H9 (cell line): ENCODE measurements at regions not wholly inside any gene's neighbourhood (a gene's known extent, or its start where the extent isn't known, plus 50 kb on each side); places are given as distances from the start of the nearest gene placed in this dataset.

Experiments used
- DNase-seq: peaks from one replicate; pipeline ENCODE4 v3.0.0-alpha.2; 2017
- H2AFZ ChIP-seq: one replicate; pipeline ENCODE4 v1.6.1; 2013; ENCODE audit warnings: mild to moderate bottlenecking, low read length, control low read depth, moderate library complexity
- H2AK5ac ChIP-seq: 2 replicates; pipeline ENCODE4 v1.6.1; 2013; ENCODE audit warnings: low read length, control low read depth, mixed read lengths; ENCODE audit not compliant: insufficient read length
- H2BK120ac ChIP-seq: one replicate; pipeline ENCODE4 v1.6.1; 2013; ENCODE audit warnings: low read depth, mild to moderate bottlenecking, low read length, control low read depth, inconsistent platforms; ENCODE audit not compliant: poor library complexity, severe bottlenecking
- H2BK12ac ChIP-seq: 2 replicates; pipeline ENCODE4 v1.6.1; 2013; ENCODE audit warnings: low read length, control low read depth, mixed read lengths, low read depth; ENCODE audit not compliant: insufficient read length
- H2BK15ac ChIP-seq: 2 replicates; pipeline ENCODE4 v1.6.1; 2013; ENCODE audit warnings: low read depth, low read length, control low read depth
- H2BK20ac ChIP-seq: one replicate; pipeline ENCODE4 v1.6.1; 2013; ENCODE audit warnings: low read depth, mild to moderate bottlenecking, low read length, control low read depth, inconsistent platforms; ENCODE audit not compliant: poor library complexity, severe bottlenecking
- H2BK5ac ChIP-seq: 2 replicates; pipeline ENCODE4 v1.6.1; 2013; ENCODE audit warnings: low read length, control low read depth, mixed read lengths; ENCODE audit not compliant: insufficient read length
- H3K14ac ChIP-seq: 2 replicates; pipeline ENCODE4 v1.6.1; 2013; ENCODE audit warnings: low read length, control low read depth; ENCODE audit not compliant: insufficient read depth
- H3K18ac ChIP-seq: 2 replicates; pipeline ENCODE4 v1.6.1; 2013; ENCODE audit warnings: low read depth, mild to moderate bottlenecking, mixed read lengths, low read length, control low read depth; ENCODE audit not compliant: insufficient read length
- H3K23ac ChIP-seq: 2 replicates; pipeline ENCODE4 v1.6.1; 2013; ENCODE audit warnings: low read length, control low read depth, mixed read lengths, low read depth; ENCODE audit not compliant: insufficient read length
- H3K23me2 ChIP-seq: 2 replicates; pipeline ENCODE4 v1.6.1; 2013; ENCODE audit warnings: low read depth, mild to moderate bottlenecking, mixed read lengths, low read length, control low read depth; ENCODE audit not compliant: insufficient read length, poor library complexity, severe bottlenecking
- H3K27ac ChIP-seq: 2 replicates; pipeline ENCODE4 v1.5.1; 2013; ENCODE audit warnings: low read length, control low read depth, mixed read lengths, low read depth; ENCODE audit not compliant: insufficient read length
- H3K27me3 ChIP-seq: 2 replicates; pipeline ENCODE4 v1.6.1; 2013; ENCODE audit warnings: low read length, control low read depth, inconsistent platforms; ENCODE audit not compliant: insufficient read depth
- H3K4ac ChIP-seq: 2 replicates; pipeline ENCODE4 v1.6.1; 2013; ENCODE audit warnings: low read depth, mild to moderate bottlenecking, control low read depth, inconsistent platforms, low read length, moderate library complexity
- H3K4me1 ChIP-seq: 2 replicates; pipeline ENCODE4 v1.6.1; 2013; ENCODE audit warnings: low read length, control low read depth, inconsistent platforms; ENCODE audit not compliant: insufficient read depth
- H3K4me2 ChIP-seq: 2 replicates; pipeline ENCODE4 v1.6.1; 2013; ENCODE audit warnings: low read length, control low read depth, mixed read lengths; ENCODE audit not compliant: insufficient read length, insufficient read depth
- H3K56ac ChIP-seq: 2 replicates; pipeline ENCODE4 v1.6.1; 2013; ENCODE audit warnings: low read depth, mild to moderate bottlenecking, mixed read lengths, low read length, control low read depth; ENCODE audit not compliant: insufficient read length
- H3K79me1 ChIP-seq: 2 replicates; pipeline ENCODE4 v1.6.1; 2013; ENCODE audit warnings: low read depth, mild to moderate bottlenecking, moderate library complexity, low read length, control low read depth, inconsistent platforms; ENCODE audit not compliant: insufficient read depth, poor library complexity, severe bottlenecking
- H3K79me2 ChIP-seq: 2 replicates; pipeline ENCODE4 v1.6.1; 2013; ENCODE audit warnings: low read length, control low read depth, inconsistent platforms; ENCODE audit not compliant: insufficient read depth
- H3K9ac ChIP-seq: 2 replicates; pipeline ENCODE4 v1.6.1; 2013; ENCODE audit warnings: low read length, control low read depth, mixed read lengths; ENCODE audit not compliant: insufficient read length; ENCODE audit errors: extremely low read depth
- H3K9me3 ChIP-seq: one replicate; pipeline ENCODE4 v1.6.1; 2013; ENCODE audit warnings: low read depth, low read length, inconsistent platforms; ENCODE audit not compliant: control insufficient read depth
- H3T11ph ChIP-seq: one replicate; pipeline ENCODE4 v1.6.1; 2013; ENCODE audit warnings: mild to moderate bottlenecking, low read length, control low read depth, inconsistent platforms
- H4K20me1 ChIP-seq: one replicate; pipeline ENCODE4 v1.6.1; 2013; ENCODE audit not compliant: control insufficient read depth, insufficient read length, insufficient read depth
- H4K5ac ChIP-seq: 2 replicates; pipeline ENCODE4 v1.6.1; 2013; ENCODE audit warnings: low read depth, mild to moderate bottlenecking, mixed read lengths, low read length, control low read depth; ENCODE audit not compliant: insufficient read length
- H4K8ac ChIP-seq: replicated peaks from 2 replicates; pipeline ENCODE4 v1.6.1; 2013; ENCODE audit warnings: low read length, control low read depth, mixed read lengths, low read depth; ENCODE audit not compliant: insufficient read length
- H4K91ac ChIP-seq: 2 replicates; pipeline ENCODE4 v1.6.1; 2013; ENCODE audit warnings: low read depth, mild to moderate bottlenecking, moderate library complexity, mixed read lengths, low read length, control low read depth; ENCODE audit not compliant: insufficient read length
- H3K27ac Mint-ChIP-seq, 3 experiments: 2 replicates in 2 of 3; 3 replicates in 1 of 3; pipeline ENCODE4 v1.8.0; 2020 to 2021; ENCODE audit warnings: mixed read lengths in 3 of 3, mild to moderate bottlenecking in 1 of 3, moderate library complexity in 1 of 3
- H3K27me3 Mint-ChIP-seq: 2 replicates; pipeline ENCODE4 v1.8.0; 2021; ENCODE audit warnings: low read depth, mild to moderate bottlenecking, moderate library complexity, mixed read lengths
- H3K36me3 Mint-ChIP-seq, 3 experiments: 2 replicates in 2 of 3; 3 replicates in 1 of 3; pipeline ENCODE4 v1.8.0; 2020 to 2021; ENCODE audit warnings: low read depth in 3 of 3, mixed read lengths in 3 of 3; ENCODE audit not compliant: insufficient read depth in 1 of 3
- H3K4me1 Mint-ChIP-seq, 2 experiments: 2 replicates each; pipeline ENCODE4 v1.8.0; 2020; ENCODE audit warnings: mixed read lengths in 2 of 2
- H3K4me3 Mint-ChIP-seq, 2 experiments: 2 replicates in 1 of 2; 3 replicates in 1 of 2; pipeline ENCODE4 v1.8.0; 2020 to 2021; ENCODE audit warnings: mild to moderate bottlenecking in 2 of 2, mixed read lengths in 2 of 2, moderate library complexity in 1 of 2
- H3K9me3 Mint-ChIP-seq, 2 experiments: 2 replicates in 1 of 2; 3 replicates in 1 of 2; pipeline ENCODE4 v1.8.0; 2020; ENCODE audit warnings: mild to moderate bottlenecking in 2 of 2, mixed read lengths in 2 of 2, moderate library complexity in 1 of 2
- CTCF ChIP-seq: fragments of 200-600 bp; sonication (generic); conservative IDR thresholded peaks from 3 replicates; pipeline ENCODE4 v1.8.0; 2021; ENCODE audit warnings: antibody characterized with exemption, mild to moderate bottlenecking
- WGBS: extraction: QIAGEN DNeasy Blood & Tissue Kit; methylation state at CpG from one replicate; pipeline ENCODE4 v1.1.7; 2013; ENCODE audit warnings: missing lambda C conversion rate, low lambda C conversion rate, mixed read lengths; ENCODE audit not compliant: insufficient read length; ENCODE audit errors: extremely low coverage; 5-methylcytosine and 5-hydroxymethylcytosine counted together

GRCh38 chr10:93254180-93254853 lies 180.6 kb downstream of the CYP26A1 start:
- no peaks in the 10 kb centered on the region for H3K79me2 ChIP-seq
- no peak overlapping the region for H4K8ac ChIP-seq
- no peaks in the 10 kb centered on the region for H3K23me2 ChIP-seq
- H3K18ac ChIP-seq, result no peak overlapping the region
- H2BK20ac ChIP-seq, result no peak overlapping the region
- H3K27me3 ChIP-seq, result no peaks in the 10 kb centered on the region
- Mint-ChIP-seq H3K27me3 (no peaks in the 10 kb centered on the region), H3K9me3 (no peaks in the 10 kb centered on the region; a peak in 1 of 5 replicates), H3K4me1 (peaks cover 16 to 26% of the 10 kb centered on the region in 2 experiments), H3K4me3 (no peak overlapping the region), H3K27ac (peak overlapping the region in 1 of 3 experiments; percentile 32; a peak in 1 of 7 replicates), H3K36me3 (no peaks in the 10 kb centered on the region)
- no peaks in the 10 kb centered on the region; the same call in 1 of the 2 replicates for H3K4me1 ChIP-seq
- no peak overlapping the region for H2BK12ac ChIP-seq
- WGBS, result no CpG with 5 or more reads among the region's 2 CpGs
- H3K4me2 ChIP-seq, result no peak overlapping the region
- H2BK120ac ChIP-seq, result no peak overlapping the region
- H2AK5ac ChIP-seq, result no peak overlapping the region
- H3K56ac ChIP-seq, result no peak overlapping the region
- no peaks in the 10 kb centered on the region for H4K20me1 ChIP-seq
- no peak overlapping the region for H2BK5ac ChIP-seq
- no peak overlapping the region for H3T11ph ChIP-seq
- H3K79me1 ChIP-seq, result no peaks in the 10 kb centered on the region
- H2AFZ ChIP-seq, result no peak overlapping the region
- H4K5ac ChIP-seq, result no peak overlapping the region
- H2BK15ac ChIP-seq, result no peak overlapping the region
- H3K23ac ChIP-seq, result no peak overlapping the region
- no peak overlapping the region for H3K27ac ChIP-seq
- TF ChIP-seq CTCF, result no peak
- no peak overlapping the region for H3K14ac ChIP-seq
- H3K9ac ChIP-seq, result no peak overlapping the region
- no peak overlapping the region for H4K91ac ChIP-seq
- no peaks in the 10 kb centered on the region for H3K9me3 ChIP-seq
- no peak overlapping the region for H3K4ac ChIP-seq
- no peak for DNase-seq
